ENCODE measurements at regions not wholly inside any gene's neighbourhood (a gene's known extent, or its start where the extent isn't known, plus 50 kb on each side); places are given as distances from the start of the nearest gene placed in this dataset.

GRCh38 chr6:80547827-80548226, 441.4 kb downstream of the BCKDHB start:
- Histone ChIP-seq H3K36me3 (ENCODE audit: insufficient read depth, low read length) (no peaks in the 10 kb centered on the region), H3K4me3 (ENCODE audit: low read length) (no peak overlapping the region), H3K9me3 (ENCODE audit: insufficient read depth, low read depth, low read length) (peaks cover 18% of the 10 kb centered on the region), H3K27me3 (ENCODE audit: insufficient read depth, low read length) (no peaks in the 10 kb centered on the region), H3K27ac (ENCODE audit: low read depth, low read length) (no peak overlapping the region), H3K9ac (ENCODE audit: low read depth, low read length) (no peak overlapping the region), H3K4me1 (ENCODE audit: insufficient read depth, low read length) (no peaks in the 10 kb centered on the region)
- WGBS, result 86% methylated on average over 1 of the region's 1 CpG

- H3K9me3 ChIP-seq (ENCODE audit: insufficient read depth, low read depth, low read length), result peaks cover 5% of the 10 kb centered on the region
- no peaks in the 10 kb centered on the region for H3K27me3 ChIP-seq (ENCODE audit: insufficient read depth, low read length)
- no peaks in the 10 kb centered on the region for H3K36me3 ChIP-seq (ENCODE audit: insufficient read depth, low read length)
- H3K9ac ChIP-seq (ENCODE audit: low read depth, low read length), result no peak overlapping the region
- no peak overlapping the region for H3K27ac ChIP-seq (ENCODE audit: low read depth, low read length)
- no peak overlapping the region for H3K4me3 ChIP-seq (ENCODE audit: low read length)
- H3K4me1 ChIP-seq (ENCODE audit: insufficient read depth, low read length), result no peaks in the 10 kb centered on the region
Observed at GRCh38 chr6:80544976-80545722, 438.7 kb downstream of the BCKDHB start.

GRCh38 chr6:80544555-80544954, 438.1 kb downstream of the BCKDHB start:
- H3K27me3 ChIP-seq (ENCODE audit: insufficient read depth, low read length), result no peaks in the 10 kb centered on the region
- no peak overlapping the region for H3K4me3 ChIP-seq (ENCODE audit: low read length)
- H3K27ac ChIP-seq (ENCODE audit: low read depth, low read length), result no peak overlapping the region
- H3K36me3 ChIP-seq (ENCODE audit: insufficient read depth, low read length), result no peaks in the 10 kb centered on the region
- no peaks in the 10 kb centered on the region for H3K4me1 ChIP-seq (ENCODE audit: insufficient read depth, low read length)
- no peaks in the 10 kb centered on the region for H3K9me3 ChIP-seq (ENCODE audit: insufficient read depth, low read depth, low read length)
- H3K9ac ChIP-seq (ENCODE audit: low read depth, low read length), result no peak overlapping the region

GRCh38 chr6:80543598-80544222, 437.2 kb downstream of the BCKDHB start:
- Histone ChIP-seq H3K9ac (ENCODE audit: low read depth, low read length) (no peak overlapping the region), H3K4me1 (ENCODE audit: insufficient read depth, low read length) (no peaks in the 10 kb centered on the region), H3K4me3 (ENCODE audit: low read length) (no peak overlapping the region), H3K27me3 (ENCODE audit: insufficient read depth, low read length) (no peaks in the 10 kb centered on the region), H3K27ac (ENCODE audit: low read depth, low read length) (no peak overlapping the region), H3K36me3 (ENCODE audit: insufficient read depth, low read length) (no peaks in the 10 kb centered on the region), H3K9me3 (ENCODE audit: insufficient read depth, low read depth, low read length) (no peaks in the 10 kb centered on the region)
- 91% methylated on average over 10 of the region's 10 CpGs for WGBS

- H3K4me1 ChIP-seq (ENCODE audit: insufficient read depth, low read length), result no peaks in the 10 kb centered on the region
- no peak overlapping the region for H3K27ac ChIP-seq (ENCODE audit: low read depth, low read length)
- H3K36me3 ChIP-seq (ENCODE audit: insufficient read depth, low read length), result no peaks in the 10 kb centered on the region
- 91% methylated on average over 1 of the region's 1 CpG for WGBS
- no peaks in the 10 kb centered on the region for H3K9me3 ChIP-seq (ENCODE audit: insufficient read depth, low read depth, low read length)
- H3K9ac ChIP-seq (ENCODE audit: low read depth, low read length), result no peak overlapping the region
- no peaks in the 10 kb centered on the region for H3K27me3 ChIP-seq (ENCODE audit: insufficient read depth, low read length)
- H3K4me3 ChIP-seq (ENCODE audit: low read length), result no peak overlapping the region
Observed at GRCh38 chr6:80543151-80543550, 436.7 kb downstream of the BCKDHB start.

- no peaks in the 10 kb centered on the region for H3K36me3 ChIP-seq (ENCODE audit: insufficient read depth, low read length)
- H3K9ac ChIP-seq (ENCODE audit: low read depth, low read length), result no peak overlapping the region
- 92% methylated on average over 3 of the region's 3 CpGs for WGBS
- H3K27ac ChIP-seq (ENCODE audit: low read depth, low read length), result no peak overlapping the region
- H3K4me1 ChIP-seq (ENCODE audit: insufficient read depth, low read length), result no peaks in the 10 kb centered on the region; the same call in 1 of the 2 replicates
- H3K27me3 ChIP-seq (ENCODE audit: insufficient read depth, low read length), result no peaks in the 10 kb centered on the region
- H3K4me3 ChIP-seq (ENCODE audit: low read length), result no peak overlapping the region
- no peaks in the 10 kb centered on the region for H3K9me3 ChIP-seq (ENCODE audit: insufficient read depth, low read depth, low read length)
Observed at GRCh38 chr6:80541886-80542285, 435.4 kb downstream of the BCKDHB start.

- Histone ChIP-seq H3K9me3 (ENCODE audit: insufficient read depth, low read depth, low read length) (peaks cover 7% of the 10 kb centered on the region; the same call in 1 of the 2 replicates), H3K4me3 (ENCODE audit: low read length) (no peak overlapping the region), H3K9ac (ENCODE audit: low read depth, low read length) (no peak overlapping the region), H3K27me3 (ENCODE audit: insufficient read depth, low read length) (no peaks in the 10 kb centered on the region), H3K36me3 (ENCODE audit: insufficient read depth, low read length) (no peaks in the 10 kb centered on the region), H3K27ac (ENCODE audit: low read depth, low read length) (no peak overlapping the region), H3K4me1 (ENCODE audit: insufficient read depth, low read length) (no peaks in the 10 kb centered on the region; the same call in 1 of the 2 replicates)
Observed at GRCh38 chr6:80541181-80541580, 434.7 kb downstream of the BCKDHB start.

- no peak overlapping the region for H3K4me3 ChIP-seq (ENCODE audit: low read length)
- no peak overlapping the region for H3K27ac ChIP-seq (ENCODE audit: low read depth, low read length)
- H3K4me1 ChIP-seq (ENCODE audit: insufficient read depth, low read length), result no peaks in the 10 kb centered on the region; the same call in 1 of the 2 replicates
- no CpG with 5 or more reads among the region's 1 CpG for whole genome bisulfite sequencing
- no peaks in the 10 kb centered on the region for H3K36me3 ChIP-seq (ENCODE audit: insufficient read depth, low read length)
- H3K9ac ChIP-seq (ENCODE audit: low read depth, low read length), result no peak overlapping the region
- no peaks in the 10 kb centered on the region for H3K27me3 ChIP-seq (ENCODE audit: insufficient read depth, low read length)
- peaks cover 12% of the 10 kb centered on the region for H3K9me3 ChIP-seq (ENCODE audit: insufficient read depth, low read depth, low read length)
Observed at GRCh38 chr6:80540700-80541099, 434.2 kb downstream of the BCKDHB start.

- no peaks in the 10 kb centered on the region; the same call in 1 of the 2 replicates for H3K4me1 ChIP-seq (ENCODE audit: insufficient read depth, low read length)
- WGBS, result over 99% methylated on average over 5 of the region's 6 CpGs
- no peaks in the 10 kb centered on the region for H3K27me3 ChIP-seq (ENCODE audit: insufficient read depth, low read length)
- no peak overlapping the region for H3K9ac ChIP-seq (ENCODE audit: low read depth, low read length)
- H3K4me3 ChIP-seq (ENCODE audit: low read length), result no peak overlapping the region
- no peaks in the 10 kb centered on the region for H3K36me3 ChIP-seq (ENCODE audit: insufficient read depth, low read length)
- H3K9me3 ChIP-seq (ENCODE audit: insufficient read depth, low read depth, low read length), result peaks cover 19% of the 10 kb centered on the region
- no peak overlapping the region for H3K27ac ChIP-seq (ENCODE audit: low read depth, low read length)
Observed at GRCh38 chr6:80537118-80537972, 430.9 kb downstream of the BCKDHB start.

- no CpG with 5 or more reads among the region's 1 CpG for WGBS
- H3K36me3 ChIP-seq (ENCODE audit: insufficient read depth, low read length), result no peaks in the 10 kb centered on the region
Observed at GRCh38 chr6:80535914-80536565, 429.6 kb downstream of the BCKDHB start.

More at GRCh38 chr6:80535914-80536565, 429.6 kb downstream of the BCKDHB start:
- Histone ChIP-seq H3K27ac (ENCODE audit: low read depth, low read length) (no peak overlapping the region), H3K4me1 (ENCODE audit: insufficient read depth, low read length) (no peaks in the 10 kb centered on the region; the same call in 1 of the 2 replicates), H3K27me3 (ENCODE audit: insufficient read depth, low read length) (no peaks in the 10 kb centered on the region), H3K9me3 (ENCODE audit: insufficient read depth, low read depth, low read length) (peaks cover 19% of the 10 kb centered on the region), H3K9ac (ENCODE audit: low read depth, low read length) (no peak overlapping the region), H3K4me3 (ENCODE audit: low read length) (no peak overlapping the region)
